ENCODE measurements at regions not wholly inside any gene's neighbourhood (a gene's known extent, or its start where the extent isn't known, plus 50 kb on each side); places are given as distances from the start of the nearest gene placed in this dataset.

DNA sequence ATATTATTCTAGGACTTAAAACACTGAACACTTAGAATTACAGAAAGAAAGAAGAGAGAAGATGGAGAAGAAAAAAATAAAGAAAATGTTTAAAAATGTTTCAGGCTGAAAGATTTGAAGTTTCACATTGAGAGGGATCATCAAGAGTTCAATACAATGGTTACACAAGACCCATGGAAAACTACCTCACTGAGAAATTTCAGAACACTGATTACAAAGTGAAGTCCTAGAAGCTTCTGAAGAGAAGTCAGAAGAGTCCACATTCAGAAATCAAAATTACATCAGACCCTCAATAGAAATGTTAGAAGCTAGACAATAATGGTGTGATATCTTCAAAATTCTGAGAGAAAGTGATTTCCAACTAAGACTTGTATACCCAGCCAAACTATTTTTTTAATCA, 196.1 kb downstream of the MACC1 start:
- no peak for DNase-seq

DNA sequence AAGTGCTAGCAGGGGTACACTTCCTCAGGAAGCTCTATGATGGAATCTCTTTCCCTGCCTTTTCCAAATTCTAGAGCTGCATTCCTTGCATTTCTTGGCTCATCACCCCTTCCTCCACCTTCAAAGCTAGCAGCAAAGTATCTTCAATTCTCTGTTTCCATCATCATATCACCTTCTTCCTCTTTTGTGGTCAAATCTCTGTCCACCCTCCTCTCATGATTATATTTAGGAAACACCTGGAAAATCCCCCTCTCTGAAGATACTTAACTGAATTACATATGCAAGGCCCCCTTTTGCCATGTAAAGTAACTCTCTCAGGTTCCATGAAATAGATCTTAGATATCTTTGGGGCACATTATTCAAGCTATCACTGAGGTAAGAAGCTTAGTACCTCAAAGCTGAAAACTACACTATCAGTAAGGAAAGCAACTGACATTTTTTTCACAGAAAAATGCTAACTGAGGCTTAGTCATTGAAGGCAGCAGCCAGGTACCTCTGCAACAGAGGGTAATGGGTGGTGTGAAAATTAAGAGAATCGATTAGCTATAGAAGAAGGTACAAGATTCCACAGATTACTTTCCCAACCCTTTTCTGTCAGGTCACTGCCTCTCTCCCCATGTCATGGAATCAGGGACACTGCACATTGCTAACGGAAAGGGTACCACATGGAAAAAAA, 197.3 kb downstream of the MACC1 start:
- no peak for DNase-seq

DNA sequence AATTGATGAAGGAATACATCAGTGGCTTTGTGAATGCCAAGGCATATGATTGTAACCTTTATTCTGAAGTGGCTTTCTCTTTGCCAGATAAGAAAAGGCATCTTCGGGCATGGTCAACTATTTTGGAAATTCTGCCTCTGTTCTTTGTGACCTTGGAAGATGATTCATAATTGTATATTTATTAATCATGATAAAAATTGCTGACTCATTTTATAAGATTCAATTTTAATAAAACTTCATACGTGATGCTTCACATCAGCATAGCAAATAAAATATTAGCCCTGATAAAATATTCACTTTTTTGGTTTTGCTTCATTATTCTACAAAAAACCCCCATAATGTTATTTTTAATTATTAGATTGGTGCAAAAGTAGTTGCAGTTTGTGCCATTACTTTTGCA, 200.5 kb downstream of the MACC1 start:
- DNase-seq, result no peak

DNA sequence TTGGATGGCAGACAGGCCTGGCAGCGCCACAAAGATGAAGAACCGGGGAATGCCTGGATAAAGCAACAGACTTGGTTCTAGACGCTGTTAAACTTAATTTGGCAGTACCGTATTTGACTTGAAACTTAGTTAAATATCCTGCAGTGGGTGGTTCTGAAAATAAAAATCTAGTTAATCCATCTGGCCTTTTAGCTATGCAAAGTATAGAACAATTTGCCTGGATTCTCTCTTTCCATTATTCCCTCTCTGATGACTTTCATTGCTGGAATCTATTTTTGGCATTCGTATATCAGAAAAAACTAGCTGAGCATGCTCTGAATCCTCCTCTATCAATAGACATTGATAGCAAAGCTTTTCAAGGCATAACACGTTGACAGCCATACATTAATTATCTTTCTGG, 203.6 kb downstream of the MACC1 start:
- no peak for DNase-seq

DNA sequence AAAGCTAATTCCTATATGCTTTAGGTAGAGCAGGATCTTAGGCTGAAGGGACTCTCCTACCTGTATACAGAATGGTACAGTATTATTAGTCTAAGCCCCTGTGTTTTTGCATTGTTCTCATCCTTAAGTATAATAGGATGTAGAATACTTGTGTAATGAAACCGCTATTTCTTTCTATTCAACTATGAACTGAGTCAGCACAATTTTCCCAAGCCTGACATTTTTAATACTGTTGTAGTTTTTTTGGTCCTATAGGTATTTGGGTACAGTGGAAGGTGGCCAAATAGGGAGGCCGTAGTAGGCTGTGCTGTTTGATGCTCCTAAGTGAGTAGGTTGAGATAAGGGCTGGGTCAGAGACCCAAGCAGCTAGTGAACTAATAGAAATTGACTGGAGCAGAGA, 205.1 kb downstream of the MACC1 start:
- no peak for DNase-seq

DNA sequence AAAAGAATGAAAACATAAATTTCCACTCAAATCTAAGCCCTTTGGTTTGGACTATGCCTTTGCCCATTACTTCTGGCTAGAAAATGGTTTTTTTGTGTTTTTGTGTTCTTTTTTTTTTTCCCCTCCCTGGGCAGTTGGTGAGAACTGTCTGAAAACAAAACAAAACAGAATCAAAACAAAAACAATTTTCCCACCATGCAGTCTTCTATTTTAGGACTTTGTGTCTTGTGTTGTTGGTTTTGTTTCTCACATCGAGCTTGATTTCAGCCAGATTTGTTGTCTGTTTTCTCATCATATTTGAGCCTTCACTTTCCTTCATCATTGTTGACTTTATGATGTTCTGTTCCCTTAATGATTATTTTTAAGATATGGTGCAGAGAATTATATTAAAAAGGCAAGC, 206.3 kb downstream of the MACC1 start:
- DNase-seq, result no peak

DNA sequence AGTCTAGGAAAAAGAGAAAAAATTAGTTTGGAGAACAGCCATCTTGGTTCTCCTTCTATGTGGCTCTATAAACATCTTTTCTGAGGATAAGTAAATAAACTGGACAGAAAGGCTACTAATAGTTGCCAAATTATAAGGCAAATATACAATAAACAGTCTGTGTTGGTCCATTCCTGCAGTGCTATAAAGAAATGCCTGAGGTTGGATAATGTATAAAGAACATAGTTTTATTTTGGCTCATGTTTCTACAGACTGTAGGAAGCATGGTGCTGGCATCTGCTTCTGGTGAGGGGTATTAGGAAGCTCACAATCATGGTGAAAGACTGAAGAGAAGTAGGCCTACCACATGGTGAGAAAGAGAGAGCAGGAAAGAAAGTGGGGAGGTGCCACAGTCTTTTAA, 209.7 kb downstream of the MACC1 start:
- DNase-seq, result no peak

DNA sequence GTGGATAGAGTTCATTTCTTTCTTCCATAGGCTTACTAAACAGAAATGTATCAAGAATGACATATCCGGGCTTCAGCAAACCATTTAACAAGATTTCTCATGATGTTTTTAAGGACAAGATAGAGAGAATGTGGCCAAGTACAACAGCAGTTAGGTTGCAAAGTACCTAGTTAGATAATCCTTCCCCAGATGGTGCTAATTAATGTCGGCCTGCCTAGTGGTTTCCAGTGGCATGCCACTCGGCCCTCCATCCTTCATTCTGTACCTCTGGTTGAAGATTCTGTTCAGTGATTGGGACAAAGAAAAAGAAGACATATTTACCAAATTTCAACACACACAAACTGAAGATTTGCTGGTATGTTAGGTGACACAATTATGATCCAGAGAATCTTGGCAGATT, 212.1 kb downstream of the MACC1 start:
- no peak for DNase-seq

DNA sequence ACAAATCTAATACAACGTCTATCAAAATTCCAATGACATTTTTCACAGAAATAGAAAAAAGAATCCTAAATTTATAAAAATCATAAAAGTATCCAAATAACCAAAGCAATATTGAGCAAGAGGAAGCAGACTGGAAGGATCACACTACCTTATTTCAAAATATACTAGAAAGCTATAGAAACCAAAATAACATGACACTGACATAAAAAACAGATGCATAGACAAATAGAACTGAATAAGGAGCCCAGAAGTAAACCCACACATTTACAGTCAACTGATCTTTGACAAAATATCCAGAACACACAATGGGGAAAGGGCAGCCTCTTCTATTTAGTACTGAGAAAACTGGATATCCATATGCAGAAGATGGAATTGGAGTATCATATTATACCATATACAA, 217.5 kb downstream of the MACC1 start:
- DNase-seq, result no peak

DNA sequence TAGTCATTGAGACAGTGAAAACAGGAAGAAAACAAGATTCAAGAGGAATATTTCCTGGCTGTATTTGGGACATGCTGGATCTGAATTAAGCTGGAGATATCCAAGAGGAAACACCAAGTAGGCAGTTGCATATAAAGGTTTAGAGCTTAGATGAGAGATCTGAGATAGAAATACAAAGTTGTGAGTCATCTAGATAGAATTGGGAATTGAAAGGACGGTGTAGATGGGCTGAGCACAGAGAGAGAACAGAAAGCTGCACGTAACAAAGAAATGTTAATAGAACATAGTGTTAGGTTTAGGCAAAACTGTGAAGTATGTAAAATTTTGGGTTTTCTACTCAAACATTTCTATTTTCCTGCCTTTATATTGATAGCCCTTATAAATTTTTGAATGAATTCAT, 218.5 kb upstream of the TMEM196 start:
- DNase-seq, result no peak

DNA sequence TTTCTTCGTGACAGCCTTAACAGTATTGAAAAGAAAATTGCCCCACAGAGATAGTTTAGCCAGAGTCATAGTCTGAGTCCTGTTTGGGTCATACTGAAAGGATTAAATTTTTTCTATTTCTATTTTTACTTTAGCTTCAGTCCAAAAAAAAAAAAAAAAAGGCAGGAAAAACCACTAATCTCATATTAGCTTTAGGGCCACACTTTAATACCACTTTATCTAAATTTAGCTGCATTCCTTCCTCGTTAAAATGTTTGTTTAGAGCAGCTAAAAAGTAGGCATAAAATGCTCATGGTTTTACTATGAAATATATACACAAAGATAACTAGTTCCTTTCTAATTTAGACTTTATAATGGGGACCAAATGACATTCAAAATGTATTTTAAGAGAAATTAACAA, 216.5 kb upstream of the TMEM196 start:
- no peak for DNase-seq

DNA sequence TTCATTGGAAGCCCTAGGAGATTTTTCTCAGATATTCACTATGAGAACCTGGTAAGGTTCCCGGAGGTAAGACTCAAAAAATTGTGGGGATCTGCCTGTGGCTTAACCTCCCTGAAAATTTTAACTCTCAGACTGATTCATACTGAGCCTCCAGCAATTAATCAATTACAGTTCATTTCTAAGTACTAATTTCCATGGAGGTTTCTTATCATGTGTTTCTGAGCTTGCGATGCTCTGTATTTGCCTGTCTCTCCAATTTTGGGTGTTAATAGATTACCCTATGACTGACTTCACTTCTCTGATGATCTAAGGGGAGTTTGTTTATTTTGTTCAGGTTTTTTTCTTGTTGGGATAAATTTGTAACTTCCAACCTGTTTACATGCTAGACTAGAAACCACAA, 215.4 kb upstream of the TMEM196 start:
- no peak for DNase-seq

DNA sequence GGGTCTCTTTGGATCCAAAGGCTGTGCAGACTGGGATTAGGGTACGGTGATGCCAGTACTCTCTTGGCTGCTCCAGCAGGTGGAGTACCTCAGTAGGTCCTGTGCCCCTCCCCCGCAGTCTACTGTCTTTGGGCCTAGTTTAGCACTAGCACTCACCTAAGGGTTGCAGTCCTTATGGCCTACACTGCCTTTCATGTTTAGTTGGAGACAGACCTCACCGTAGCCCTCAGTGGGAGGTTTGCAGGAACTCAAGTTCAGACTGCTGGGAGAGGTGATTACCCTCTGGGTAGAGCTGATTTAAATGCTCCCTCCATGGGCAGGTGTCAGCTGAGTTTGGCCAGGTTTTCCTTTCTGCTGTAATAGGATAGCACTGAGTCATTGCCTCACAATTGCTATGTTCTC, 210.8 kb upstream of the TMEM196 start:
- DNase-seq, result no peak

DNA sequence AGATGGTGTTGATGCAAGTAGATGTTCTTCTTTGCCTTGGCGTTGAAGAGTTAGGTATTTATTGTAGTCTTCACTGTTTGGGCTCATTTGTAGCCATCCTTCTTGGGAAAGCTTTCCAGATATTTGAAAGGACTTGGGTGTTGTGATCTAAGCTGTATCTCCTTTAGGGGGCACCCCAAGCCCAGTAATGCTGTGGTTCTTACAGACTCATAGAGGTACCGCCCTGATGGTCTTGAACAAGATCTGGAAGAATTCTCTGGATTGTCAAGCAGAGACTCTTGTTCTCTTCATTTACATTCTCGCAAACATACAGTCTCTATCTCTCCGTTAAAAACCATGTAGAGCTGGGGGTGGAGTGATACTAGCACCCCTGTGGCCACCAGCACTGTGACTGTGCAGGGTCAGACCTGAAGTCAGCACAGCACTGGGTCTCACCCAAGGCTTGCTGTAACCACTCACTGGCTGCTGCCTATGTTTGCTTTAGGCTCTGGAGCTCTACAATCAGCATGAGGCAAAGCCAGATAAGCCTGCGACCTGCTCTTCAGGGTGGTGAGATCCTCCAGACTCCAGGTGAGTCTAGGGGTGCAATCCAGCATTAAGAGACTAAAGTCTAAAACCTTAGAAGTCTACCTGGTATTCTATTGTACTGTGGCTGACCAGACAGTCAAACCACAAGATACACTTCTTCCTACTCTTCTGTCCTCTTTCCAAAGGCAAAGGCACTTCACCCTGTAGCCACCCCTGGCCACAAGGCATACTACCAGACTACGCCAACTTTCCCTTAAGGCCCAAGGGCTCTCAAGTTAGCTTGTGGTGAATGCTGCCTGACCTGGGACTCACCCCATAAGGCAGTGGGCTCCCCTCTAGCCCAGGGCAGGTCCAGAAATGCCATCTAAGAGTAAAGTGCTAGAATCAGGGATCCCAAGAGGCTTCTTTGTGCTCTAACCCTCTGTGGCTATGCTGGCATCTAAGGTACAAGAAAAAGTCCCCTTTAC, 209.7 kb upstream of the TMEM196 start:
- no peak for DNase-seq

DNA sequence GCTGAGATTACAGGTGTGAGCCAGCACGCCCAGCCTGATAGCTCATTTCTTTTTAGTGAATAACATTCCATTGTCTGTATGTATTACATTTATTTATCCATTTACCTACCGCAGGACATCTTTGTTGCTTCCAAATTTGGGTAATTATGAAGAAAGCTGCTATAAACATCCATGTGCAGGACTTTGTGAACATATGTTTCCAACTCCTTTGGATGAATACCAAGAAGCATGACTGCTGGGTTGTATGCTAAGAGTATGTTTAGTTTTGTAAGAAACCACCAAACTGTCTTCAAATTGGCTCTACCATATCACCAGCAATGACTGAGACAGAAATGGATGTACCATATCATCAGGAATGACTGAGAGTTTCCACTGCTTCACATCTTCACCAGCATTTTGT, 200.2 kb upstream of the TMEM196 start:
- no peak for DNase-seq

DNA sequence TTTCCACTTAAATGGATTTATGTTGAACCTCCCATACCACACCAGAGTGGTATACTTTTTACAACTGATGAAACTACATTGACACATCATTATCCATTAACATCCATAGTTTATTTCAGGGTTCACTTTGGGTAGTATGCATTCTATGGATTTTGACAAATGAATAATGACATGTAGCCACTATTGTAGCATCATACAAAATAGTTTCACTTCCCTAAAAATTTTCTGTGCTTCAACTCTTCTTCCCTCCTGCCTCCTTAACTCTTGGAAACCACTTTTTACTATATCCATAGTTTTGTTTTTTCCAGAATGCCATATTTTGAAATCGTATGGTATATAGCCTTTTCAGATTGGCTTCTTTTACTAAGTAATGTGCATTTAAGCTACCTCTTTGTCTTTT, 199.5 kb upstream of the TMEM196 start:
- DNase-seq, result no peak

DNA sequence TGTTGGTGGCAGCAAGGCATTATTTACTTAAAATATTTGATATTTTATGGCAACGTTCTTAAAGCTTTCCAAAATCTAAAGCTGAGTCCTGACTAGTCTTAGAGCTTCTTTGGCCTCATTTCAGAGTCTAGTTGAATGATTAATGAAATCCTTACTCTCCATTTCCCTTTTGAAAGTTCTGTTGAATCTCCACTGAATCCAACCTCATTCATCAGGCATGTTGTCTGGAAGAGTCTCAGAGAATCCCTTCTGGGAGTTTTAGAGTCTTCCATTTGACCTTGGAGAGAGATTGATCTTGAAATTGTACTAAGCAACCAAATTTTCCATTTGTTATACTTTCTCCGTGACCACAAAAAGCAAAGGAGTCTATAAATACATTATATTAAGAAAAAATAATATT, 198.5 kb upstream of the TMEM196 start:
- DNase-seq, result no peak

DNA sequence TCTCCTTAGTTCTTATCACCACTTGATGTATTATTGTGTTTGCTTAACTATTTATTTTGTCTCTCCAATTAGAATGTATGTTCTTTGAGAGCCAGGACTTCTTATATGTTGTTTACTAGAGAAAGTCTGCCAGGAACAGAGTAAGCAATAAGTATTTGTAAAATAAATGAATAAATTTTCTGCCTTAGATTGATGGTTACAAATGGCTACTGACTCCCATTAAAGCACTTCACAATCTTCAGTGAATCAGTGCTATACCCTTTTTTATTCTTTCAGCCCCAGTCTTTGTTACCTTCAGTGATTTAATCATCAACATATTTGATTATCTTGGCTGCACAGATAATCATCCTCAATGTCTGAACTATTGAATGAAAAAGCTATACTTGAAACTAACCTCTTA, 197.1 kb upstream of the TMEM196 start:
- no peak for DNase-seq

DNA sequence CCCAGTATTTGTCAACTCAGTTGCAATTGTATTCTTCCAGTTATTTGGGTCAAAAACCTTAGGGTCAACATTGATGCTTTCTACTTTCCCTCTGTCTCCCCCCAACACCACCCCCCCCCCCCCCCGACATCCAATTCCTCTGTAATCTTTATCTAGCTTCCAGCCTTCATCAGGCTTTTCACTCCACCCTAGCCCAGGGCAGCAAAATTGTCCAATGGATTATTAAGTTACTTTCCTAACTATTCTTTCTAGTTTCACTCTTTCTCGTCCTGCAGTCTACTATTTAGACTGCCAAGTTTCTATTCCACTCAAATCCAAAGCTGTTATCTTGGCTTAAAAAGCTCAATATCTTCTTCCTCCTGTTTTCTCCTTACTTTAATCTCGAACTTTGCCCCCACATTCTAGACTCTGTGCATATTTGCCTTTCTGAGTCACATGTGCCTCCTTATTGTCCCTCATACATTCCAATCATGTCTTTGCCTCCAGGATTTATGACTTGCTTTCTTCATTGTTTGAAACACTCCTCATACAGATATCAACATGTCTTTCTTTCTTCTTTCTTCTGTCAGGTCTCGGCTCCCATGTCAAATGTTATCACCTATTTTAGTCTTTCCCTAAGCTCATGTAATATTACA, 196.6 kb upstream of the TMEM196 start:
- DNase-seq, result no peak

DNA sequence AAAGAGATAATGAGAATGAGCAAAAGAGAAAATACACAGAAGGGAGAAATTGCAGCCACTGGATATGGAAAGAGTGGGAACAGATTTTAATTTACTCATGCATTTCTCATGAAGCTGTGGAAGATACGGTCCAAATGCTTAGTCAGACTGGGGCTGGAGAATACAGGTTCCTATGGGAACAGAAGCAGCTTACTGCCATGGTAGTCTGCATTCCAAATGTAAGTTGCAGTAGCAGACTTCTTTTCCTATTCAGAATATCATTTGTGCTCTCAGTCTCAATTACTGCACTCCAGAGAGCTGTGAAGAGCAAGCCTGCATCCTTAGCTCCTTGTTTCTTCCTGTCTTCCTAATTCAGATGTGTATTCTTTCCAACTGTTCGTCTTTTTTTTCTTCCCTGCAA, 190.8 kb upstream of the TMEM196 start:
- peak; percentile 1 for DNase-seq

DNA sequence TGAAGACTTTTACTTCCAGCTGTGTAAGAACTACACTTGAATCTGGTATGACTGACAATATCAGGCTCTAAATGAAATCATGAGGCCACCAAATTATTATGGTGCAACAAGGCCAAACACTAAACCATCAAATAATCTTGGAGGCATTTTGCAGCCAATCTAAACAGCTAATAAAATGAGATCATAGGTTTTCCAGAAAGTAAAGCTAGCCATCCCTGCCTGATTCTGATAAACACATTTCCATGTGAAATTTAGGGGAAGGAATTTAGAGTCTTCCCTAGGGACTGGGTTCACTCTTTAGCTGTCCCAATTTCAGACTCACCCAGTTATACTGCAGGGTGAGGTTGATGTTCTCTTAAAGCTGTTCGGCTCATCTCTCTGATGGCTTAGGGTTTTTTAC, 190.3 kb upstream of the TMEM196 start:
- DNase-seq, result no peak

DNA sequence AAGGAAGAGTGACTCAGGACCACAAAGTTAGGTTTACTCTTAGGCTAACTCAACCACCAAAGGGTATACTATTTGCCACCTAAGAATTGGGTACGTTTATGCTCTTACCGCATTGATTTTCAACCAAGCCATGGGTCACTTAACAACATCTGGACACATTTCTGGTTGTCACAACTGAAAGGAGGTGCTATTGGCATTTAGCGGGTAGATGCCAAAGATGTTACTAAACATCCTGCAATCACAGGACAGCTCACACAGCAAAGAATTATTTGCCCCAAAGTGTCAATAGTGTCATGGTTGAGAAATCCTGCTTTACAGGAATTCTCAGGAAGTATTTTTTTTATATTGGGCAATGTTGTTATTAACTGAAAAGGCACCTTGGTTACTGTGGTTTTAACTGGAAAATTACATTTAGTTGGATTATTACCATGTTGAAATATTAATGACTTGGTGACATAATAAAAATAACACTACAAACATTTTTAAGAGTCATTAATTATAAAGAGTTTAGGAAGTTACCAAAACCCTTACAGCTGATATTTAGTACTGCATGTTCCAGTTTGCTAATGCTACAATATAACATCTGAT, 185.0 kb upstream of the TMEM196 start:
- no peak for DNase-seq

DNA sequence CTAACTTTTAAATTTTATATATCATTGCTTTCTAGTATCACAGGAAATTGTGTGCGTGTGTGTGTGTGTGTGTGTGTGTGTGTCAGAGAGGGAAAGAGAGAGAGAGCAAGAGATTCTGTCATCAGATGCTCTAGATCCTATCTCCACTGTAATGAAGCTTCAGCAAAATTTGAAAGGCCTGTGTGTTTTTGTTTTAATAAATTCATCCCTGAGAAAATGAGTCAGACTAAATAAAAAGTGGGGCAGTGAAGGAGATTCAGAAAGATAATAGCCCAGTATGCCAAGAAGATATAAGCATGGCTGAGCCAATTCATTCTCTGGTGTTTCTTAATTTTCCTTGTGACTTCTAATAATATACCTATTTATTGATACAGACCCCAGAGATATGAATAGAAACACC, 184.2 kb upstream of the TMEM196 start:
- DNase-seq, result no peak

All from occipital lobe (tissue), 1 donor.